IPS DF 4.7 (cell line): ENCODE measurements at regions not wholly inside any gene's neighbourhood (a gene's known extent, or its start where the extent isn't known, plus 50 kb on each side); places are given as distances from the start of the nearest gene placed in this dataset.
"Not testable (repeated sequence)": the region's sequence is repeated elsewhere in the genome, so short reads cannot be mapped to it uniquely, and the experiment has no call there.

Source experiments
- DNase-seq: peaks from one replicate; pipeline ENCODE4 v3.0.0-alpha.2; 2013; ENCODE audit warnings: low spot score; ENCODE audit errors: extremely low read depth

DNA sequence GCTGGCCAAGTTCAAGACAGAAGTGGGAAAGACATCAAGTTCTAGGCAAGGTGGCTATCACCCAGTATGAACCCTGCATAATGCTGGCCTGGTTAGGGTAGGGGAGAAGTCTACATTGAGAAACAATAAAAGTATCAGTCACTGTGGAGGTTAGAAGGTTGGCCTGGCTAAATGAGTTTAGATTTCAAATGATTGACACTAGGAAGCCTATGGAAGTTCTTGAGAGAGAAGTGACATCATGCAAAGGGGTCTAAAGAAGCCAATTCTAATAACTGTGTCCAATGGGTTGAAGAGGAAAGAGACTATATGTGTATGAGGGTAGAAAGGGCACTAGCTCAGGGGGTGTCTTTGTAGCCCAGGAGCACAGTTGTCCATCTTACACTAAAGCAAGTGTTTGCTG lies 98.5 kb upstream of the MBIP start:
- no peak for DNase-seq

DNA sequence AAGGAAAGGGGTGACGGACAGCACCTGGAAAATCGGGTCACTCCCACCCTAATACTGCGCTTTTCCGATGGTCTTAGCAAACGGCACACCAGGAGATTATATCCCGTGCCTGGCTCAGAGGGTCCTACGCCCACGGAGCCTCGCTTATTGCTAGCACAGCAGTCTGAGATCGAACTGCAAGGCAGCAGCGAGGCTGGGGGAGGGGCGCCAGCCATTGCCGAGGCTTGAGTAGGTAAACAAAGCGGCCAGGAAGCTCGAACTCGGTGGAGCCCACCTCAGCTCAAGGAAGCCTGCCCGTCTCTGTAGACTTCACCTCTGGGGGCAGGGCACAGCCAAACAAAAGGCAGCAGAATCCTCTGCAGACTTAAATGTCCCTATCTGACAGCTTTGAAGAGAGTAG lies 91.5 kb upstream of the MBIP start:
- not testable (repeated sequence) for DNase-seq

GRCh38 chr14:36408388-36408787 lies 88.0 kb upstream of the MBIP start:
- no peak for DNase-seq

DNA sequence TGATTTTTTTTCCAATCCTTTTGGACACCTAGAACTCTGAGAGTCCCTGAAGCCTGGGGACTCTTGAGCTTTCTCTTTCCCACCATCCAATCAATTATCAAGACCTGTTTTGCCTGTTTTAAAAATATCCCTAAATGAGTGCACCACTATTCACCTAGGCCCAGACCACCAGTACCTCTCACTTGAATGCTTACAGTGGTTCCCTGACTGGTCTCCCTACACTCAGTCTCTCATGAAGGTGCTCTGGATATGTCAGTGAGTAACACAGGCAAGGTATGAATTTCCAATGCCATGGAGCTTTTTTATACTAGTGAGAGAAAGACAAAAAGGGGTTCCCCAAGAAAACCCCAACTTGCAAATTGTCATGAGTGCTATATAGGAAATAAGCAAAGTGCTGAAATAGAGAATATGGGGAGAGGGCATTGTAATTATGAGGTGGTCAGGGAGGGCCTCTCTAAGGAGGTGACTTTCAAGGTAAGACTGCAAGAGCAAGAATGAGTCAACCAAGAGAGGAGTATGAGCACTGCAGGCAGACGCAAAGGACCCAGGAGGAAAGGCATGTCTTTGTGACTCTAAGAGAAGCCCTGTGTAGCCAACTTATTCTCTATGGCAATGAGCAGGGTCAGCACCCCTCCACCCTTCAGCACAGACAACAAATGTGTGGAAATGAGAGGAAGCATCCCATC lies 85.3 kb upstream of the MBIP start:
- DNase-seq, result no peak

- DNase-seq, result no peak
Observed at GRCh38 chr14:36402867-36403266, 82.4 kb upstream of the MBIP start.

- no peak for DNase-seq
Observed at GRCh38 chr14:36398463-36399291, 78.2 kb upstream of the MBIP start.

DNA sequence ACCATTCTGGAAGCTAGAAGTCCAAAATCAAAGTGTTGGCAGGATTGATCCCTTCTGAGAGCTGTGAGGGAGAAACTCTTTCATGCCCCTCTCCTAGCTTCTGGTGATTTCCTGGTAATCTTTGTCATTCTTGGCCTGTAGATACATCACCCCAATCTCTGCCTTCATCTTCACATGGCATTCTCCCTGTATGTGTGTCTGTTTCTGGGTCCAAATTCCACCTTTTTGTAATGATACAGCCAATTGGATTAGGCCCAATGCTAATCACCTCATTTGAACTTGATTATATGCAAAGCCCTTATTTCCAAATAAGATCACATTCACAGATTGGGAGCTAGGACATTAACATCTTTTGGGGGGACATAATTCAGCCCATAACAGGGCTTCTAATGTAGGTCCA lies 76.9 kb upstream of the MBIP start:
- DNase-seq, result no peak

GRCh38 chr14:36396798-36397197 lies 76.4 kb upstream of the MBIP start:
- DNase-seq, result no peak

DNA sequence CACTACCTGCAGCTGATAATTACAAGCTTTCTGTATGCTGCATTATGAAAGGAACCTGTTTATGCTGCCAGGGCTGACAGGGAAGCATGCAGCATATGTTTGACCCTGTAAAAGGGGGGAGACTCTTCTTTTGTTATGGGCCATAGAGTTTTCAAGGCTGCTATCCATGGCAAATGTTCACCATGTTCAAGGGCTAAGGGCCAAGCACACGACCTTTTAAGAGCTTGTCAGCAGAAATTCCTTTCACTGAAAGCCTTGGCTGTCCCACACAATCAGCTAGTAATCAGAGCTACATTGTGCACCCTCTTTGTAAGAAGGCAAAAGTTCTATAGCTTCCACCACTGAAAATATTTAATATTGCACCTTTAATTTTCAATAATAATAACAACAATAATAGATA lies 74.2 kb upstream of the MBIP start:
- DNase-seq, result no peak

- no peak for DNase-seq
Observed at GRCh38 chr14:36390718-36391117, 70.3 kb upstream of the MBIP start.

GRCh38 chr14:36383767-36384431 lies 63.5 kb upstream of the MBIP start:
- DNase-seq, result no peak

GRCh38 chr14:36373982-36374673 lies 53.7 kb upstream of the MBIP start:
- peak; percentile 74 for DNase-seq
